HepG2 (cell line): ENCODE measurements at regions not wholly inside any gene's neighbourhood (a gene's known extent, or its start where the extent isn't known, plus 50 kb on each side); places are given as distances from the start of the nearest gene placed in this dataset.

Source experiments
- ATAC-seq: fragments of 200-7000 bp; cut with Tn5 transposase; 3 replicates; pipeline ENCODE4 v1.9.1; 2020; ENCODE audit warnings: mild to moderate bottlenecking, moderate library complexity
- BruUV-seq: library from RNA; stranded (reverse); fragments of 400-500 nt; replicated peaks from 2 replicates; lab custom pipeline; 2021; lab: Mats Ljungman, UMichigan
- CTCF ChIA-PET: fragments of 300-600 bp; formaldehyde crosslinking; extraction: SDS; loops from one replicate; lab custom pipeline; 2021; ENCODE audit warnings: low total read pairs, inconsistent platforms, low intra/inter-chr PET ratio; lab: Yijun Ruan, JAX
- POLR2A ChIA-PET: fragments of 350-600 bp; sonication (Branson Sonifier 250); formaldehyde crosslinking; loops from one replicate; lab custom pipeline; 2020; ENCODE audit warnings: antibody characterized with exemption, inconsistent platforms; lab: Yijun Ruan, JAX
- DNase-seq: peaks from one replicate; pipeline ENCODE4 v3.0.0-alpha.2; 2015; ENCODE audit warnings: low spot score
- FAIRE-seq: peaks from 3 replicates; lab custom pipeline; 2011; peaks lifted over from hg19 to GRCh38; lab: Jason Lieb, UNC
- H2AFZ ChIP-seq: one replicate; pipeline ENCODE4 v1.6.1; 2011; ENCODE audit warnings: low read length, inconsistent platforms
- H3K27ac ChIP-seq: fragments of 300-600 bp; 3 replicates; pipeline ENCODE4 v1.8.0; 2011; ENCODE audit warnings: mixed run types, mild to moderate bottlenecking, mixed read lengths, low read length, inconsistent platforms; ENCODE audit not compliant: insufficient read depth; ENCODE audit errors: extremely low read length
- H3K27me3 ChIP-seq, 2 experiments: fragments of 200-600 bp in 1 of 2; 2 replicates in 1 of 2; 3 replicates in 1 of 2; pipeline versions ENCODE4 v1.6.0 to v1.8.0; 2011; ENCODE audit warnings: low read length in 2 of 2, mild to moderate bottlenecking in 2 of 2, moderate library complexity in 2 of 2, inconsistent platforms in 1 of 2; ENCODE audit not compliant: insufficient read depth in 2 of 2, control insufficient read depth in 1 of 2
- H3K36me3 ChIP-seq, 2 experiments: fragments of 200-600 bp in 1 of 2; replicated peaks in 1 of 2; 2 replicates in 1 of 2; 3 replicates in 1 of 2; pipeline versions ENCODE4 v1.5.1 to v1.8.0; 2011; ENCODE audit warnings: low read length in 2 of 2, inconsistent platforms in 1 of 2; ENCODE audit not compliant: insufficient read depth in 2 of 2, control insufficient read depth in 1 of 2
- H3K4me1 ChIP-seq: 2 replicates; pipeline ENCODE4 v1.5.1; 2012; ENCODE audit warnings: low read length, inconsistent platforms; ENCODE audit not compliant: insufficient read depth
- H3K4me2 ChIP-seq: 2 replicates; pipeline ENCODE4 v1.6.0; 2011; ENCODE audit warnings: low read depth, low read length, inconsistent platforms
- H3K4me3 ChIP-seq, 3 experiments: fragments of 200-600 bp in 1 of 3; sonication (generic), shearing (Covaris generic) in 1 of 3; replicated peaks in 1 of 3; 2 replicates each; pipeline ENCODE4 v1.5.1; 2011 to 2016; ENCODE audit warnings: low read length in 3 of 3, inconsistent platforms in 2 of 3, low read depth in 2 of 3, mild to moderate bottlenecking in 2 of 3, control low read depth in 1 of 3, mixed read lengths in 1 of 3; ENCODE audit not compliant: insufficient read depth in 1 of 3
- H3K79me2 ChIP-seq: one replicate; pipeline ENCODE4 v1.6.1; 2011; ENCODE audit warnings: low read length, inconsistent platforms; ENCODE audit not compliant: insufficient read depth
- H3K9ac ChIP-seq: 2 replicates; pipeline ENCODE4 v1.6.0; 2011; ENCODE audit warnings: mild to moderate bottlenecking, low read depth, low read length, inconsistent platforms; ENCODE audit not compliant: insufficient read depth
- H3K9me3 ChIP-seq: 2 replicates; pipeline ENCODE4 v1.5.1; 2012; ENCODE audit warnings: mild to moderate bottlenecking, low read length
- H4K20me1 ChIP-seq: 2 replicates; pipeline ENCODE4 v1.6.0; 2011; ENCODE audit warnings: inconsistent platforms, mild to moderate bottlenecking, low read length, moderate library complexity; ENCODE audit not compliant: insufficient read depth
- FOXK2 ChIP-seq: fragments of 450-650 bp; IDR thresholded peaks from 2 replicates; pipeline ENCODE4 v1.6.1; 2016
- GATAD1 ChIP-seq: IDR thresholded peaks from 2 replicates; pipeline ENCODE4 v1.6.1; 2016; ENCODE audit warnings: missing genetic modification reagents, missing compliant biosample characterization
- POGK ChIP-seq: sonication (generic); formaldehyde crosslinking; conservative IDR thresholded peaks from 2 replicates; pipeline ENCODE4 v1.8.0; 2022; ENCODE audit warnings: mild to moderate bottlenecking, moderate library complexity, missing genetic modification reagents
- POLR2AphosphoS2 ChIP-seq: IDR thresholded peaks from 2 replicates; pipeline ENCODE4 v1.6.1; 2011; ENCODE audit warnings: low read depth, low read length, improper control_type of control experiment
- PRDM4 ChIP-seq: sonication (generic); formaldehyde crosslinking; IDR thresholded peaks from 2 replicates; pipeline ENCODE4 v1.9.0; 2021; ENCODE audit warnings: missing genetic modification reagents, borderline replicate concordance
- SMC3 ChIP-seq: IDR thresholded peaks from 2 replicates; pipeline ENCODE4 v1.6.1; 2011; ENCODE audit warnings: low read length, improper control_type of control experiment
- SNAI1 ChIP-seq: sonication (generic); formaldehyde crosslinking; IDR thresholded peaks from 2 replicates; pipeline ENCODE4 v1.5.0; 2020; ENCODE audit warnings: mild to moderate bottlenecking, missing genetic modification reagents, borderline replicate concordance
- ZNF75D ChIP-seq: sonication (generic); formaldehyde crosslinking; IDR thresholded peaks from 2 replicates; pipeline ENCODE4 v1.8.1; 2023; ENCODE audit warnings: missing genetic modification reagents, mild to moderate bottlenecking, borderline replicate concordance
- WGBS: methylation state at CpG from one replicate; pipeline ENCODE4 v1.1.6; 2017; ENCODE audit warnings: low lambda C conversion rate; 5-methylcytosine and 5-hydroxymethylcytosine counted together
- in situ Hi-C: cut with HindIII; loops from 2 replicates; pipeline ENCODE4 v1.10.0; 2017; ENCODE audit warnings: low pct_unique_long_range_greater_than_20kb; ENCODE audit not compliant: extremely low pct_ligation_motif_present
- intact Hi-C: fragments of 100-400 bp; cut with micrococcal nuclease; formaldehyde crosslinking; loops from one replicate; pipeline ENCODE4 v1.10.0; 2022; ENCODE audit not compliant: unreplicated experiment
- TF ChIP-seq, protein P1 (sequence below): sonication (generic); formaldehyde crosslinking; IDR thresholded peaks from 2 replicates; pipeline ENCODE4 v1.4.0; 2020; ENCODE audit warnings: mild to moderate bottlenecking, missing genetic modification reagents
- TF ChIP-seq, protein P2 (sequence below): IDR thresholded peaks from 2 replicates; pipeline ENCODE4 v1.6.1; 2018; ENCODE audit warnings: missing genetic modification reagents, mild to moderate bottlenecking, missing compliant biosample characterization

GRCh38 chr10:106083572-106083971 is 1080.9 kb downstream of the SORCS1 start (continued):
- TF ChIP-seq, protein P1, sequence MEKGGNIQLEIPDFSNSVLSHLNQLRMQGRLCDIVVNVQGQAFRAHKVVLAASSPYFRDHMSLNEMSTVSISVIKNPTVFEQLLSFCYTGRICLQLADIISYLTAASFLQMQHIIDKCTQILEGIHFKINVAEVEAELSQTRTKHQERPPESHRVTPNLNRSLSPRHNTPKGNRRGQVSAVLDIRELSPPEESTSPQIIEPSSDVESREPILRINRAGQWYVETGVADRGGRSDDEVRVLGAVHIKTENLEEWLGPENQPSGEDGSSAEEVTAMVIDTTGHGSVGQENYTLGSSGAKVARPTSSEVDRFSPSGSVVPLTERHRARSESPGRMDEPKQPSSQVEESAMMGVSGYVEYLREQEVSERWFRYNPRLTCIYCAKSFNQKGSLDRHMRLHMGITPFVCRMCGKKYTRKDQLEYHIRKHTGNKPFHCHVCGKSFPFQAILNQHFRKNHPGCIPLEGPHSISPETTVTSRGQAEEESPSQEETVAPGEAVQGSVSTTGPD (CRISPR knock-in tag): no peak
- TF ChIP-seq POLR2AphosphoS2: no peak

GRCh38 chr10:106082865-106083264 is 1081.6 kb downstream of the SORCS1 start:
- intact Hi-C loops: no loop called here
- H3K79me2 ChIP-seq: no peaks in the 10 kb centered on the region
- peaks cover 83% of the 10 kb centered on the region for H3K9me3 ChIP-seq
- in situ Hi-C loops: no loop called here
- BruUV-seq: no TSS peak
- WGBS: 3% methylated on average over 3 of the region's 3 CpGs
- FAIRE-seq (no peak), DNase-seq (no peak), ATAC-seq (no peak)
- ChIA-PET CTCF (no interaction called here), POLR2A (no interaction called here)
- no peak overlapping the region for H3K4me3 ChIP-seq
- TF ChIP-seq SNAI1 (CRISPR knock-in tag): no peak
- TF ChIP-seq ZNF75D (CRISPR knock-in tag): no peak
- TF ChIP-seq, protein P2, sequence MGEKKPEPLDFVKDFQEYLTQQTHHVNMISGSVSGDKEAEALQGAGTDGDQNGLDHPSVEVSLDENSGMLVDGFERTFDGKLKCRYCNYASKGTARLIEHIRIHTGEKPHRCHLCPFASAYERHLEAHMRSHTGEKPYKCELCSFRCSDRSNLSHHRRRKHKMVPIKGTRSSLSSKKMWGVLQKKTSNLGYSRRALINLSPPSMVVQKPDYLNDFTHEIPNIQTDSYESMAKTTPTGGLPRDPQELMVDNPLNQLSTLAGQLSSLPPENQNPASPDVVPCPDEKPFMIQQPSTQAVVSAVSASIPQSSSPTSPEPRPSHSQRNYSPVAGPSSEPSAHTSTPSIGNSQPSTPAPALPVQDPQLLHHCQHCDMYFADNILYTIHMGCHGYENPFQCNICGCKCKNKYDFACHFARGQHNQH (CRISPR knock-in tag): no peak
- no peak for TF ChIP-seq PRDM4
- TF ChIP-seq SMC3: no peak
- TF ChIP-seq FOXK2: no peak
- no peak for TF ChIP-seq GATAD1 (CRISPR knock-in tag)
- TF ChIP-seq POGK (CRISPR knock-in tag): no peak
- H3K36me3 ChIP-seq: no peaks in the 10 kb centered on the region
- H3K27ac ChIP-seq: no peak overlapping the region
- H2AFZ ChIP-seq: no peak overlapping the region
- no peaks in the 10 kb centered on the region for H3K4me1 ChIP-seq
- no peaks in the 10 kb centered on the region for H3K27me3 ChIP-seq
- H3K9ac ChIP-seq: no peak overlapping the region
- no peak overlapping the region for H3K4me2 ChIP-seq
- H4K20me1 ChIP-seq: no peaks in the 10 kb centered on the region
